GM08714 (cell line): ENCODE measurements at regions not wholly inside any gene's neighbourhood (a gene's known extent, or its start where the extent isn't known, plus 50 kb on each side); places are given as distances from the start of the nearest gene placed in this dataset.

Experiments used
- H3K4me3 ChIP-seq: fragments of 200-500 bp; sonication (Bioruptor generic); 2 replicates; pipeline ENCODE4 v1.5.1; 2014; ENCODE audit warnings: mild to moderate bottlenecking, low read length, inconsistent platforms
- ZNF274 ChIP-seq: IDR thresholded peaks from 2 replicates; pipeline ENCODE4 v1.6.1; 2012; ENCODE audit warnings: mild to moderate bottlenecking, low read depth, low read length

GRCh38 chr5:124849774-124850173 lies 103.3 kb upstream of the ZNF608 start:
- no peak for TF ChIP-seq ZNF274
- H3K4me3 ChIP-seq = no peak overlapping the region

GRCh38 chr5:124856726-124857125 lies 110.3 kb upstream of the ZNF608 start:
- no peak for TF ChIP-seq ZNF274
- no peak overlapping the region for H3K4me3 ChIP-seq

GRCh38 chr5:124858612-124859011 lies 112.2 kb upstream of the ZNF608 start:
- TF ChIP-seq ZNF274 = no peak
- no peak overlapping the region for H3K4me3 ChIP-seq

GRCh38 chr5:124859027-124859426 lies 112.6 kb upstream of the ZNF608 start:
- no peak overlapping the region for H3K4me3 ChIP-seq
- TF ChIP-seq ZNF274 = no peak

GRCh38 chr5:124859556-124860290 lies 113.3 kb upstream of the ZNF608 start:
- H3K4me3 ChIP-seq = no peak overlapping the region
- no peak for TF ChIP-seq ZNF274

- H3K4me3 ChIP-seq = no peak overlapping the region
- no peak for TF ChIP-seq ZNF274
Observed at GRCh38 chr5:124860291-124860655, 113.8 kb upstream of the ZNF608 start.

- H3K4me3 ChIP-seq = no peak overlapping the region
- TF ChIP-seq ZNF274 = no peak
Observed at GRCh38 chr5:124865066-124865465, 118.6 kb upstream of the ZNF608 start.

- no peak overlapping the region for H3K4me3 ChIP-seq
- TF ChIP-seq ZNF274 = no peak
Observed at GRCh38 chr5:124865603-124866354, 119.3 kb upstream of the ZNF608 start.

GRCh38 chr5:124866355-124867136 lies 120.1 kb upstream of the ZNF608 start:
- H3K4me3 ChIP-seq = no peak overlapping the region

GRCh38 chr5:124867137-124867704 lies 120.8 kb upstream of the ZNF608 start:
- no peak for TF ChIP-seq ZNF274
- H3K4me3 ChIP-seq = no peak overlapping the region

More at GRCh38 chr5:124866355-124867136, 120.1 kb upstream of the ZNF608 start:
- TF ChIP-seq ZNF274 = no peak

GRCh38 chr5:124868676-124869075 lies 122.2 kb upstream of the ZNF608 start:
- TF ChIP-seq ZNF274 = no peak
- no peak overlapping the region for H3K4me3 ChIP-seq

- TF ChIP-seq ZNF274 = no peak
- H3K4me3 ChIP-seq = no peak overlapping the region
Observed at GRCh38 chr5:124869426-124870033, 123.1 kb upstream of the ZNF608 start.

- no peak overlapping the region for H3K4me3 ChIP-seq
- TF ChIP-seq ZNF274 = no peak
Observed at GRCh38 chr5:124870070-124870469, 123.6 kb upstream of the ZNF608 start.

- no peak for TF ChIP-seq ZNF274
- H3K4me3 ChIP-seq = no peak overlapping the region
Observed at GRCh38 chr5:124871303-124871702, 124.9 kb upstream of the ZNF608 start.
